H9 (cell line): ENCODE measurements at regions not wholly inside any gene's neighbourhood (a gene's known extent, or its start where the extent isn't known, plus 50 kb on each side); places are given as distances from the start of the nearest gene placed in this dataset.

Experiments used
- DNase-seq: peaks from one replicate; pipeline ENCODE4 v3.0.0-alpha.2; 2017
- H2AFZ ChIP-seq: one replicate; pipeline ENCODE4 v1.6.1; 2013; ENCODE audit warnings: mild to moderate bottlenecking, low read length, control low read depth, moderate library complexity
- H2AK5ac ChIP-seq: 2 replicates; pipeline ENCODE4 v1.6.1; 2013; ENCODE audit warnings: low read length, control low read depth, mixed read lengths; ENCODE audit not compliant: insufficient read length
- H2BK120ac ChIP-seq: one replicate; pipeline ENCODE4 v1.6.1; 2013; ENCODE audit warnings: low read depth, mild to moderate bottlenecking, low read length, control low read depth, inconsistent platforms; ENCODE audit not compliant: poor library complexity, severe bottlenecking
- H2BK12ac ChIP-seq: 2 replicates; pipeline ENCODE4 v1.6.1; 2013; ENCODE audit warnings: low read length, control low read depth, mixed read lengths, low read depth; ENCODE audit not compliant: insufficient read length
- H2BK15ac ChIP-seq: 2 replicates; pipeline ENCODE4 v1.6.1; 2013; ENCODE audit warnings: low read depth, low read length, control low read depth
- H2BK20ac ChIP-seq: one replicate; pipeline ENCODE4 v1.6.1; 2013; ENCODE audit warnings: low read depth, mild to moderate bottlenecking, low read length, control low read depth, inconsistent platforms; ENCODE audit not compliant: poor library complexity, severe bottlenecking
- H2BK5ac ChIP-seq: 2 replicates; pipeline ENCODE4 v1.6.1; 2013; ENCODE audit warnings: low read length, control low read depth, mixed read lengths; ENCODE audit not compliant: insufficient read length
- H3K14ac ChIP-seq: 2 replicates; pipeline ENCODE4 v1.6.1; 2013; ENCODE audit warnings: low read length, control low read depth; ENCODE audit not compliant: insufficient read depth
- H3K18ac ChIP-seq: 2 replicates; pipeline ENCODE4 v1.6.1; 2013; ENCODE audit warnings: low read depth, mild to moderate bottlenecking, mixed read lengths, low read length, control low read depth; ENCODE audit not compliant: insufficient read length
- H3K23ac ChIP-seq: 2 replicates; pipeline ENCODE4 v1.6.1; 2013; ENCODE audit warnings: low read length, control low read depth, mixed read lengths, low read depth; ENCODE audit not compliant: insufficient read length
- H3K23me2 ChIP-seq: 2 replicates; pipeline ENCODE4 v1.6.1; 2013; ENCODE audit warnings: low read depth, mild to moderate bottlenecking, mixed read lengths, low read length, control low read depth; ENCODE audit not compliant: insufficient read length, poor library complexity, severe bottlenecking
- H3K27ac ChIP-seq: 2 replicates; pipeline ENCODE4 v1.5.1; 2013; ENCODE audit warnings: low read length, control low read depth, mixed read lengths, low read depth; ENCODE audit not compliant: insufficient read length
- H3K27me3 ChIP-seq: 2 replicates; pipeline ENCODE4 v1.6.1; 2013; ENCODE audit warnings: low read length, control low read depth, inconsistent platforms; ENCODE audit not compliant: insufficient read depth
- H3K4ac ChIP-seq: 2 replicates; pipeline ENCODE4 v1.6.1; 2013; ENCODE audit warnings: low read depth, mild to moderate bottlenecking, control low read depth, inconsistent platforms, low read length, moderate library complexity
- H3K4me1 ChIP-seq: 2 replicates; pipeline ENCODE4 v1.6.1; 2013; ENCODE audit warnings: low read length, control low read depth, inconsistent platforms; ENCODE audit not compliant: insufficient read depth
- H3K4me2 ChIP-seq: 2 replicates; pipeline ENCODE4 v1.6.1; 2013; ENCODE audit warnings: low read length, control low read depth, mixed read lengths; ENCODE audit not compliant: insufficient read length, insufficient read depth
- H3K56ac ChIP-seq: 2 replicates; pipeline ENCODE4 v1.6.1; 2013; ENCODE audit warnings: low read depth, mild to moderate bottlenecking, mixed read lengths, low read length, control low read depth; ENCODE audit not compliant: insufficient read length
- H3K79me1 ChIP-seq: 2 replicates; pipeline ENCODE4 v1.6.1; 2013; ENCODE audit warnings: low read depth, mild to moderate bottlenecking, moderate library complexity, low read length, control low read depth, inconsistent platforms; ENCODE audit not compliant: insufficient read depth, poor library complexity, severe bottlenecking
- H3K79me2 ChIP-seq: 2 replicates; pipeline ENCODE4 v1.6.1; 2013; ENCODE audit warnings: low read length, control low read depth, inconsistent platforms; ENCODE audit not compliant: insufficient read depth
- H3K9ac ChIP-seq: 2 replicates; pipeline ENCODE4 v1.6.1; 2013; ENCODE audit warnings: low read length, control low read depth, mixed read lengths; ENCODE audit not compliant: insufficient read length; ENCODE audit errors: extremely low read depth
- H3K9me3 ChIP-seq: one replicate; pipeline ENCODE4 v1.6.1; 2013; ENCODE audit warnings: low read depth, low read length, inconsistent platforms; ENCODE audit not compliant: control insufficient read depth
- H3T11ph ChIP-seq: one replicate; pipeline ENCODE4 v1.6.1; 2013; ENCODE audit warnings: mild to moderate bottlenecking, low read length, control low read depth, inconsistent platforms
- H4K20me1 ChIP-seq: one replicate; pipeline ENCODE4 v1.6.1; 2013; ENCODE audit not compliant: control insufficient read depth, insufficient read length, insufficient read depth
- H4K5ac ChIP-seq: 2 replicates; pipeline ENCODE4 v1.6.1; 2013; ENCODE audit warnings: low read depth, mild to moderate bottlenecking, mixed read lengths, low read length, control low read depth; ENCODE audit not compliant: insufficient read length
- H4K8ac ChIP-seq: replicated peaks from 2 replicates; pipeline ENCODE4 v1.6.1; 2013; ENCODE audit warnings: low read length, control low read depth, mixed read lengths, low read depth; ENCODE audit not compliant: insufficient read length
- H4K91ac ChIP-seq: 2 replicates; pipeline ENCODE4 v1.6.1; 2013; ENCODE audit warnings: low read depth, mild to moderate bottlenecking, moderate library complexity, mixed read lengths, low read length, control low read depth; ENCODE audit not compliant: insufficient read length
- H3K27ac Mint-ChIP-seq, 3 experiments: 2 replicates in 2 of 3; 3 replicates in 1 of 3; pipeline ENCODE4 v1.8.0; 2020 to 2021; ENCODE audit warnings: mixed read lengths in 3 of 3, mild to moderate bottlenecking in 1 of 3, moderate library complexity in 1 of 3
- H3K27me3 Mint-ChIP-seq: 2 replicates; pipeline ENCODE4 v1.8.0; 2021; ENCODE audit warnings: low read depth, mild to moderate bottlenecking, moderate library complexity, mixed read lengths
- H3K36me3 Mint-ChIP-seq, 3 experiments: 2 replicates in 2 of 3; 3 replicates in 1 of 3; pipeline ENCODE4 v1.8.0; 2020 to 2021; ENCODE audit warnings: low read depth in 3 of 3, mixed read lengths in 3 of 3; ENCODE audit not compliant: insufficient read depth in 1 of 3
- H3K4me1 Mint-ChIP-seq, 2 experiments: 2 replicates each; pipeline ENCODE4 v1.8.0; 2020; ENCODE audit warnings: mixed read lengths in 2 of 2
- H3K4me3 Mint-ChIP-seq, 2 experiments: 2 replicates in 1 of 2; 3 replicates in 1 of 2; pipeline ENCODE4 v1.8.0; 2020 to 2021; ENCODE audit warnings: mild to moderate bottlenecking in 2 of 2, mixed read lengths in 2 of 2, moderate library complexity in 1 of 2
- H3K9me3 Mint-ChIP-seq, 2 experiments: 2 replicates in 1 of 2; 3 replicates in 1 of 2; pipeline ENCODE4 v1.8.0; 2020; ENCODE audit warnings: mild to moderate bottlenecking in 2 of 2, mixed read lengths in 2 of 2, moderate library complexity in 1 of 2
- CTCF ChIP-seq: fragments of 200-600 bp; sonication (generic); conservative IDR thresholded peaks from 3 replicates; pipeline ENCODE4 v1.8.0; 2021; ENCODE audit warnings: antibody characterized with exemption, mild to moderate bottlenecking
- WGBS: extraction: QIAGEN DNeasy Blood & Tissue Kit; methylation state at CpG from one replicate; pipeline ENCODE4 v1.1.7; 2013; ENCODE audit warnings: missing lambda C conversion rate, low lambda C conversion rate, mixed read lengths; ENCODE audit not compliant: insufficient read length; ENCODE audit errors: extremely low coverage; 5-methylcytosine and 5-hydroxymethylcytosine counted together

DNA sequence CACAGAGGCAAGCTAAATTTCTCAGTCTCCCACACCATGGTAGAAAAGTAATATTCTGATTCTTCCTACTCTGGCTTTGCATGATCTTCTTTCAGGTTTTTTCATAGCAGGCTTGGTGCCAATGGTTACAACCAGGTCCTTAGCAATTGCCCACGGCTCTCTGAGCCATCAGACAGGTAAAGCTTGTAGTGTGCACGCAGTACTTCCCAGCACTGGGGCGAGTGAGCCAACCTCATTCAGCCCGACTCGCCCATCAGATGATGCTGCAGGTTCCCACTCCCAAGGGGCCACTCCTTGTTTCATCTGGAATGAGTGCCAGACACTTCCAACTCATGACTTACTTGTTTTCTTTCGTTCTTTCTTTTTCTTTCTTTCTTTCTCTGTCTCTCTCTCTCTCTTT lies 78.3 kb downstream of the PERP start:
- Histone ChIP-seq H3K23ac (no peak overlapping the region), H3K14ac (no peak overlapping the region), H3K4ac (no peak overlapping the region), H4K91ac (no peak overlapping the region), H3K27ac (no peak overlapping the region), H2BK120ac (no peak overlapping the region), H3K4me1 (no peaks in the 10 kb centered on the region), H4K8ac (no peak overlapping the region), H2BK5ac (no peak overlapping the region), H2AK5ac (no peak overlapping the region), H3K79me1 (no peaks in the 10 kb centered on the region), H4K5ac (no peak overlapping the region), H3K9ac (no peak overlapping the region), H3K79me2 (no peaks in the 10 kb centered on the region), H2AFZ (no peak overlapping the region), H2BK20ac (no peak overlapping the region), H3K56ac (no peak overlapping the region), H3K23me2 (no peaks in the 10 kb centered on the region), H3K18ac (no peak overlapping the region), H3K27me3 (no peaks in the 10 kb centered on the region), H3T11ph (no peak overlapping the region), H3K9me3 (no peaks in the 10 kb centered on the region), H4K20me1 (no peaks in the 10 kb centered on the region), H3K4me2 (no peak overlapping the region), H2BK15ac (no peak overlapping the region), H2BK12ac (no peak overlapping the region)
- no peak for DNase-seq
- no peaks in the 10 kb centered on the region for H3K9me3 Mint-ChIP-seq
- H3K27ac Mint-ChIP-seq, result no peak overlapping the region
- H3K36me3 Mint-ChIP-seq, result no peaks in the 10 kb centered on the region
- H3K27me3 Mint-ChIP-seq, result no peaks in the 10 kb centered on the region; the same call in 1 of the 2 replicates
- no peak overlapping the region for H3K4me3 Mint-ChIP-seq
- H3K4me1 Mint-ChIP-seq, result no peaks in the 10 kb centered on the region
- WGBS, result no CpG with 5 or more reads among the region's 6 CpGs
- no peak for TF ChIP-seq CTCF
